ENCODE measurements at regions not wholly inside any gene's neighbourhood (a gene's known extent, or its start where the extent isn't known, plus 50 kb on each side); places are given as distances from the start of the nearest gene placed in this dataset.

GRCh38 chr18:78605255-78605654, 374.4 kb upstream of the SALL3 start:
- no peak overlapping the region for H3K27ac ChIP-seq (ENCODE audit: low read length)
- H3K27ac Mint-ChIP-seq = no peak overlapping the region
- 94% methylated on average over 10 of the region's 16 CpGs for WGBS (ENCODE audit: insufficient coverage)
- peaks cover 0 to 10% of the 10 kb centered on the region in 2 experiments for H3K27me3 ChIP-seq (replicated peaks in 1 of 2; ENCODE audit: control insufficient read depth in 2 of 2, extremely low read depth in 1 of 2, insufficient read depth in 2 of 2, low read length in 1 of 2)
- H3K9me3 ChIP-seq = no peaks in the 10 kb centered on the region
- ChIA-PET POLR2A (no interaction called here), CTCF (no interaction called here)
- ATAC-seq (replicated peaks in 1 of 4) = no peak
- no peak overlapping the region for H3K4me3 ChIP-seq (ENCODE audit: control insufficient read depth in 1 of 2, extremely low read depth in 1 of 2, low read length in 1 of 2)
- no peaks in the 10 kb centered on the region for H3K9me3 Mint-ChIP-seq
- H3K4me1 Mint-ChIP-seq = no peaks in the 10 kb centered on the region
- H3K36me3 ChIP-seq (ENCODE audit: control insufficient read depth in 2 of 2, extremely low read depth in 1 of 2, insufficient read depth in 1 of 2, low read length in 1 of 2) = no peaks in the 10 kb centered on the region
- H3K4me3 Mint-ChIP-seq = no peak overlapping the region
- no peaks in the 10 kb centered on the region for H3K36me3 Mint-ChIP-seq
- H3K27me3 Mint-ChIP-seq = peaks cover 0 to 4% of the 10 kb centered on the region in 2 donors
- peaks cover 0 to 3% of the 10 kb centered on the region in 2 experiments for H3K4me1 ChIP-seq (ENCODE audit: control insufficient read depth in 1 of 2, extremely low read depth in 1 of 2, insufficient read depth in 2 of 2, low read length in 2 of 2)
- DNase-seq = no peak

- H3K36me3 ChIP-seq (ENCODE audit: control insufficient read depth in 2 of 2, extremely low read depth in 1 of 2, insufficient read depth in 1 of 2, low read length in 1 of 2) = no peaks in the 10 kb centered on the region
- 91% methylated on average over 17 of the region's 17 CpGs for WGBS (ENCODE audit: insufficient coverage)
- Mint-ChIP-seq H3K4me3 (no peak overlapping the region), H3K9me3 (no peaks in the 10 kb centered on the region), H3K27me3 (peaks cover 0 to 4% of the 10 kb centered on the region in 2 donors), H3K27ac (no peak overlapping the region), H3K4me1 (no peaks in the 10 kb centered on the region), H3K36me3 (no peaks in the 10 kb centered on the region)
- no peak for DNase-seq
- ChIA-PET POLR2A (no interaction called here), CTCF (no interaction called here)
- H3K4me1 ChIP-seq (ENCODE audit: control insufficient read depth in 1 of 2, extremely low read depth in 1 of 2, insufficient read depth in 2 of 2, low read length in 2 of 2) = no peaks in the 10 kb centered on the region
- no peak for ATAC-seq (replicated peaks in 1 of 4)
- no peak overlapping the region for H3K27ac ChIP-seq (ENCODE audit: low read length)
- H3K4me3 ChIP-seq (ENCODE audit: control insufficient read depth in 1 of 2, extremely low read depth in 1 of 2, low read length in 1 of 2) = no peak overlapping the region
- H3K27me3 ChIP-seq (replicated peaks in 1 of 2; ENCODE audit: control insufficient read depth in 2 of 2, extremely low read depth in 1 of 2, insufficient read depth in 2 of 2, low read length in 1 of 2) = peaks cover 0 to 20% of the 10 kb centered on the region in 2 experiments
- H3K9me3 ChIP-seq = no peaks in the 10 kb centered on the region
Observed at GRCh38 chr18:78607221-78607620, 372.4 kb upstream of the SALL3 start.

- no peak for ATAC-seq (replicated peaks in 1 of 4)
- Mint-ChIP-seq H3K4me1 (no peaks in the 10 kb centered on the region), H3K9me3 (peaks cover 0 to 2% (median 0%) of the 10 kb centered on the region in 3 donors), H3K4me3 (no peak overlapping the region), H3K27ac (no peak overlapping the region), H3K36me3 (no peaks in the 10 kb centered on the region), H3K27me3 (peaks cover 0 to 4% of the 10 kb centered on the region in 2 donors)
- no peaks in the 10 kb centered on the region for H3K4me1 ChIP-seq (ENCODE audit: control insufficient read depth in 1 of 2, extremely low read depth in 1 of 2, insufficient read depth in 2 of 2, low read length in 2 of 2)
- H3K9me3 ChIP-seq = no peaks in the 10 kb centered on the region
- DNase-seq = no peak
- CTCF ChIA-PET = no interaction called here
- H3K4me3 ChIP-seq (ENCODE audit: control insufficient read depth in 1 of 2, extremely low read depth in 1 of 2, low read length in 1 of 2) = no peak overlapping the region
- no peaks in the 10 kb centered on the region for H3K36me3 ChIP-seq (ENCODE audit: control insufficient read depth in 2 of 2, extremely low read depth in 1 of 2, insufficient read depth in 1 of 2, low read length in 1 of 2)
- no peak overlapping the region for H3K27ac ChIP-seq (ENCODE audit: low read length)
- H3K27me3 ChIP-seq (replicated peaks in 1 of 2; ENCODE audit: control insufficient read depth in 2 of 2, extremely low read depth in 1 of 2, insufficient read depth in 2 of 2, low read length in 1 of 2) = peaks cover 0 to 23% of the 10 kb centered on the region in 2 experiments
- POLR2A ChIA-PET = no interaction called here
- 90% methylated on average over 11 of the region's 15 CpGs for WGBS (ENCODE audit: insufficient coverage)
Observed at GRCh38 chr18:78607784-78608183, 371.8 kb upstream of the SALL3 start.

GRCh38 chr18:78610179-78610578, 369.4 kb upstream of the SALL3 start:
- Histone ChIP-seq H3K27ac (ENCODE audit: low read length) (no peak overlapping the region), H3K4me1 (ENCODE audit: control insufficient read depth in 1 of 2, extremely low read depth in 1 of 2, insufficient read depth in 2 of 2, low read length in 2 of 2) (no peaks in the 10 kb centered on the region), H3K27me3 (replicated peaks in 1 of 2; ENCODE audit: control insufficient read depth in 2 of 2, extremely low read depth in 1 of 2, insufficient read depth in 2 of 2, low read length in 1 of 2) (peaks cover 0 to 21% of the 10 kb centered on the region in 2 experiments), H3K9me3 (no peaks in the 10 kb centered on the region), H3K36me3 (ENCODE audit: control insufficient read depth in 2 of 2, extremely low read depth in 1 of 2, insufficient read depth in 1 of 2, low read length in 1 of 2) (no peaks in the 10 kb centered on the region), H3K4me3 (ENCODE audit: control insufficient read depth in 1 of 2, extremely low read depth in 1 of 2, low read length in 1 of 2) (no peak overlapping the region)
- no peak for ATAC-seq (replicated peaks in 1 of 4)
- WGBS (ENCODE audit: insufficient coverage) = 84% methylated on average over 10 of the region's 12 CpGs
- Mint-ChIP-seq H3K36me3 (no peaks in the 10 kb centered on the region), H3K27me3 (peaks cover 0 to 4% of the 10 kb centered on the region in 2 donors), H3K4me1 (no peaks in the 10 kb centered on the region), H3K27ac (no peak overlapping the region), H3K4me3 (no peak overlapping the region), H3K9me3 (peaks cover 3 to 8% (median 7%) of the 10 kb centered on the region in 3 donors)
- DNase-seq = no peak
- ChIA-PET CTCF (no interaction called here), POLR2A (no interaction called here)

GRCh38 chr18:78611201-78611800, 368.3 kb upstream of the SALL3 start:
- H3K4me3 Mint-ChIP-seq = no peak overlapping the region
- ATAC-seq (replicated peaks in 1 of 4) = no peak
- CTCF ChIA-PET = no interaction called here
- no peak overlapping the region for H3K27ac ChIP-seq (ENCODE audit: low read length)
- no peaks in the 10 kb centered on the region for H3K4me1 ChIP-seq (ENCODE audit: control insufficient read depth in 1 of 2, extremely low read depth in 1 of 2, insufficient read depth in 2 of 2, low read length in 2 of 2)
- H3K27ac Mint-ChIP-seq = no peak overlapping the region
- H3K9me3 ChIP-seq = no peaks in the 10 kb centered on the region
- no peak overlapping the region for H3K4me3 ChIP-seq (ENCODE audit: control insufficient read depth in 1 of 2, extremely low read depth in 1 of 2, low read length in 1 of 2)
- DNase-seq = no peak
- H3K36me3 Mint-ChIP-seq = no peaks in the 10 kb centered on the region
- no peaks in the 10 kb centered on the region for H3K36me3 ChIP-seq (ENCODE audit: control insufficient read depth in 2 of 2, extremely low read depth in 1 of 2, insufficient read depth in 1 of 2, low read length in 1 of 2)
- H3K4me1 Mint-ChIP-seq = no peaks in the 10 kb centered on the region
- POLR2A ChIA-PET = no interaction called here
- peaks cover 0 to 4% of the 10 kb centered on the region in 2 donors for H3K27me3 Mint-ChIP-seq
- peaks cover 0 to 17% of the 10 kb centered on the region in 2 experiments for H3K27me3 ChIP-seq (replicated peaks in 1 of 2; ENCODE audit: control insufficient read depth in 2 of 2, extremely low read depth in 1 of 2, insufficient read depth in 2 of 2, low read length in 1 of 2)
- 80% methylated on average over 6 of the region's 16 CpGs for WGBS (ENCODE audit: insufficient coverage)
- peaks cover 11 to 16% (median 13%) of the 10 kb centered on the region in 3 donors for H3K9me3 Mint-ChIP-seq

- no peaks in the 10 kb centered on the region for H3K4me1 ChIP-seq (ENCODE audit: control insufficient read depth in 1 of 2, extremely low read depth in 1 of 2, insufficient read depth in 2 of 2, low read length in 2 of 2)
- POLR2A ChIA-PET = no interaction called here
- H3K9me3 ChIP-seq = peaks cover 2% of the 10 kb centered on the region
- H3K27ac Mint-ChIP-seq = no peak overlapping the region
- no peaks in the 10 kb centered on the region for H3K36me3 ChIP-seq (ENCODE audit: control insufficient read depth in 2 of 2, extremely low read depth in 1 of 2, insufficient read depth in 1 of 2, low read length in 1 of 2)
- ATAC-seq (replicated peaks in 1 of 4) (no peak), DNase-seq (no peak)
- H3K27ac ChIP-seq (ENCODE audit: low read length) = no peak overlapping the region
- peaks cover 0 to 17% of the 10 kb centered on the region in 2 experiments for H3K27me3 ChIP-seq (replicated peaks in 1 of 2; ENCODE audit: control insufficient read depth in 2 of 2, extremely low read depth in 1 of 2, insufficient read depth in 2 of 2, low read length in 1 of 2)
- H3K4me3 Mint-ChIP-seq = no peak overlapping the region
- H3K9me3 Mint-ChIP-seq = peaks cover 13 to 22% (median 17%) of the 10 kb centered on the region in 3 donors
- no peaks in the 10 kb centered on the region for H3K36me3 Mint-ChIP-seq
- peaks cover 0 to 4% of the 10 kb centered on the region in 2 donors for H3K27me3 Mint-ChIP-seq
- H3K4me3 ChIP-seq (ENCODE audit: control insufficient read depth in 1 of 2, extremely low read depth in 1 of 2, low read length in 1 of 2) = no peak overlapping the region
- no peaks in the 10 kb centered on the region for H3K4me1 Mint-ChIP-seq
- CTCF ChIA-PET = no interaction called here
- WGBS (ENCODE audit: insufficient coverage) = 92% methylated on average over 10 of the region's 14 CpGs
Observed at GRCh38 chr18:78611869-78612268, 367.7 kb upstream of the SALL3 start.

GRCh38 chr18:78612318-78612717, 367.3 kb upstream of the SALL3 start:
- peaks cover 0 to 17% of the 10 kb centered on the region in 2 experiments for H3K27me3 ChIP-seq (replicated peaks in 1 of 2; ENCODE audit: control insufficient read depth in 2 of 2, extremely low read depth in 1 of 2, insufficient read depth in 2 of 2, low read length in 1 of 2)
- peaks cover 0 to 4% of the 10 kb centered on the region in 2 donors for H3K27me3 Mint-ChIP-seq
- H3K36me3 ChIP-seq (ENCODE audit: control insufficient read depth in 2 of 2, extremely low read depth in 1 of 2, insufficient read depth in 1 of 2, low read length in 1 of 2) = no peaks in the 10 kb centered on the region
- peaks cover 2% of the 10 kb centered on the region for H3K9me3 ChIP-seq
- no peak overlapping the region for H3K27ac Mint-ChIP-seq
- no peaks in the 10 kb centered on the region for H3K4me1 Mint-ChIP-seq
- H3K4me3 ChIP-seq (ENCODE audit: control insufficient read depth in 1 of 2, extremely low read depth in 1 of 2, low read length in 1 of 2) = no peak overlapping the region
- ATAC-seq (replicated peaks in 1 of 4) (no peak), DNase-seq (no peak)
- CTCF ChIA-PET = no interaction called here
- POLR2A ChIA-PET = no interaction called here
- no peak overlapping the region for H3K27ac ChIP-seq (ENCODE audit: low read length)
- no peaks in the 10 kb centered on the region for H3K36me3 Mint-ChIP-seq
- 73% methylated on average over 6 of the region's 7 CpGs for whole genome bisulfite sequencing (ENCODE audit: insufficient coverage)
- no peak overlapping the region for H3K4me3 Mint-ChIP-seq
- peaks cover 13 to 25% (median 20%) of the 10 kb centered on the region in 3 donors for H3K9me3 Mint-ChIP-seq
- no peaks in the 10 kb centered on the region for H3K4me1 ChIP-seq (ENCODE audit: control insufficient read depth in 1 of 2, extremely low read depth in 1 of 2, insufficient read depth in 2 of 2, low read length in 2 of 2)
